ENCODE measurements at regions not wholly inside any gene's neighbourhood (a gene's known extent, or its start where the extent isn't known, plus 50 kb on each side); places are given as distances from the start of the nearest gene placed in this dataset.

DNA sequence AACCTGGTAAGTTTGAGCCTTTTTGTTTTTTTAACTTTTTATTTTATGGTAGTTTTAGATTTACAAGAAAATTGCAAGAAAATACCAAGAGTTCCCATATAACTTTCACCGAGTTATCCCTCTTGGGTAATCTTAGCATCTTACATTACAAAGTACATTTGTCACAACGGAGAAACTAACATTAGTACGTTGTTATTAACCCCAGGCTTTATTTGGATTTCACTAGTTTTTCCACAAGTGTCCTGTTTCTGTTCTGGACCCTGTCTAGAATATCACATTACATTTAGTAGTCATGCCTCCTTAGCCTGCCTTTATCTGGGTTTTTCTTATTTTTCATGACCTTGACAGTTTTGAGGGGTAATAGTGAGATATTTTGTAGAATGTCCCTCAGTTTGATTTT is 53.5 kb upstream of the KPNA4 start:
- TF ChIP-seq CTCF (IDR thresholded peaks at IDR 0.05) = no peak
- no peak for TF ChIP-seq POLR2A (IDR thresholded peaks at IDR 0.05)
